Mesenchymal stem cell (in vitro differentiated cells and primary cell): ENCODE measurements at regions not wholly inside any gene's neighbourhood (a gene's known extent, or its start where the extent isn't known, plus 50 kb on each side); places are given as distances from the start of the nearest gene placed in this dataset.

Experiments used
- DNase-seq: peaks from one replicate; pipeline ENCODE4 v3.0.0-alpha.2; 2013
- H2AFZ ChIP-seq: one replicate; pipeline ENCODE4 v1.6.1; 2013; ENCODE audit warnings: low read depth, mild to moderate bottlenecking, control low read depth, inconsistent platforms, low read length, moderate library complexity
- H2AK5ac ChIP-seq: 2 replicates; pipeline ENCODE4 v1.6.1; 2013; ENCODE audit warnings: low read length, moderate library complexity, mild to moderate bottlenecking, inconsistent platforms; ENCODE audit not compliant: severe bottlenecking
- H2BK120ac ChIP-seq: one replicate; pipeline ENCODE4 v1.6.1; 2013; ENCODE audit warnings: low read depth, mild to moderate bottlenecking, inconsistent platforms, low read length, moderate library complexity
- H2BK12ac ChIP-seq, 2 experiments: one replicate each; pipeline ENCODE4 v1.6.1; 2013; ENCODE audit warnings: inconsistent platforms in 2 of 2, low read length in 2 of 2, mild to moderate bottlenecking in 2 of 2, moderate library complexity in 2 of 2, control low read depth in 1 of 2
- H2BK15ac ChIP-seq: one replicate; pipeline ENCODE4 v1.6.1; 2013; ENCODE audit warnings: mild to moderate bottlenecking, low read depth, inconsistent platforms; ENCODE audit not compliant: poor library complexity, severe bottlenecking
- H2BK5ac ChIP-seq: 2 replicates; pipeline ENCODE4 v1.6.1; 2013; ENCODE audit warnings: low read depth, mild to moderate bottlenecking, low read length, control low read depth, inconsistent platforms; ENCODE audit not compliant: poor library complexity, severe bottlenecking
- H3K14ac ChIP-seq, 2 experiments: one replicate each; pipeline ENCODE4 v1.6.1; 2013; ENCODE audit warnings: inconsistent platforms in 2 of 2, low read length in 2 of 2, control low read depth in 1 of 2, mild to moderate bottlenecking in 1 of 2, moderate library complexity in 1 of 2
- H3K18ac ChIP-seq, 2 experiments: one replicate each; pipeline ENCODE4 v1.6.1; 2013; ENCODE audit warnings: inconsistent platforms in 2 of 2, low read length in 2 of 2, control low read depth in 1 of 2, low read depth in 1 of 2, mild to moderate bottlenecking in 1 of 2
- H3K23ac ChIP-seq, 2 experiments: one replicate each; pipeline ENCODE4 v1.6.1; 2013; ENCODE audit warnings: inconsistent platforms in 2 of 2, low read length in 2 of 2, mild to moderate bottlenecking in 2 of 2, moderate library complexity in 2 of 2, control low read depth in 1 of 2
- H3K27ac ChIP-seq: 2 replicates; pipeline ENCODE4 v1.5.1; 2013; ENCODE audit warnings: mild to moderate bottlenecking, moderate library complexity, low read length, control low read depth, inconsistent platforms; ENCODE audit not compliant: poor library complexity, severe bottlenecking
- H3K27me3 ChIP-seq, 2 experiments: 2 replicates each; pipeline versions ENCODE4 v1.6.1 to v1.7.0; 2013; ENCODE audit warnings: low read length in 2 of 2, mild to moderate bottlenecking in 2 of 2, moderate library complexity in 2 of 2, control low read depth in 1 of 2, inconsistent platforms in 1 of 2; ENCODE audit not compliant: control insufficient read depth in 1 of 2, insufficient read depth in 1 of 2
- H3K36me3 ChIP-seq, 2 experiments: 2 replicates each; pipeline versions ENCODE4 v1.6.1 to v1.7.0; 2013; ENCODE audit warnings: low read length in 2 of 2, control low read depth in 1 of 2, inconsistent platforms in 1 of 2, low read depth in 1 of 2, mild to moderate bottlenecking in 1 of 2; ENCODE audit not compliant: insufficient read depth in 2 of 2, control insufficient read depth in 1 of 2
- H3K4ac ChIP-seq, 2 experiments: one replicate each; pipeline ENCODE4 v1.6.1; 2013; ENCODE audit warnings: inconsistent platforms in 2 of 2, low read length in 2 of 2, mild to moderate bottlenecking in 2 of 2, moderate library complexity in 2 of 2, control low read depth in 1 of 2, low read depth in 1 of 2
- H3K4me1 ChIP-seq: 2 replicates; pipeline ENCODE4 v1.6.1; 2013; ENCODE audit warnings: low read depth, low read length, control low read depth; ENCODE audit not compliant: control insufficient read depth, insufficient read depth
- H3K4me2 ChIP-seq: 2 replicates; pipeline ENCODE4 v1.6.1; 2013; ENCODE audit warnings: low read length, mild to moderate bottlenecking, inconsistent platforms; ENCODE audit not compliant: poor library complexity, severe bottlenecking
- H3K4me3 ChIP-seq, 2 experiments: 2 replicates each; pipeline versions ENCODE4 v1.5.1 to v1.7.0; 2013; ENCODE audit warnings: low read length in 2 of 2, mild to moderate bottlenecking in 2 of 2, control low read depth in 1 of 2, low read depth in 1 of 2; ENCODE audit not compliant: insufficient read depth in 1 of 2
- H3K79me1 ChIP-seq: replicated peaks from 2 replicates; pipeline ENCODE4 v1.6.1; 2013; ENCODE audit warnings: mild to moderate bottlenecking, control low read depth, low read length, inconsistent platforms; ENCODE audit not compliant: poor library complexity, severe bottlenecking
- H3K9ac ChIP-seq: 2 replicates; pipeline ENCODE4 v1.7.0; 2013; ENCODE audit warnings: mild to moderate bottlenecking, low read length, moderate library complexity
- H3K9me3 ChIP-seq: 2 replicates; pipeline ENCODE4 v1.7.0; 2013; ENCODE audit warnings: mild to moderate bottlenecking, low read length; ENCODE audit not compliant: control insufficient read depth
- H4K8ac ChIP-seq: one replicate; pipeline ENCODE4 v1.6.1; 2013; ENCODE audit warnings: inconsistent platforms, mild to moderate bottlenecking, low read length, moderate library complexity
- H4K91ac ChIP-seq: one replicate; pipeline ENCODE4 v1.6.1; 2013; ENCODE audit warnings: mild to moderate bottlenecking, low read length, inconsistent platforms
- WGBS: methylation state at CpG from one replicate; pipeline ENCODE4 v1.1.7; 2013; ENCODE audit warnings: mixed read lengths; 5-methylcytosine and 5-hydroxymethylcytosine counted together

GRCh38 chr11:43558146-43558545 lies 122.4 kb upstream of the HSD17B12 start:
- Histone ChIP-seq H3K4ac (no peak overlapping the region), H2AK5ac (no peak overlapping the region), H3K4me3 (no peak overlapping the region), H4K91ac (no peak overlapping the region), H3K23ac (no peak overlapping the region), H2BK15ac (no peak overlapping the region), H3K27ac (no peak overlapping the region), H4K8ac (no peak overlapping the region), H3K4me2 (no peak overlapping the region), H3K14ac (no peak overlapping the region), H3K18ac (no peak overlapping the region), H3K36me3 (no peaks in the 10 kb centered on the region), H3K4me1 (no peaks in the 10 kb centered on the region), H2BK12ac (no peak overlapping the region), H2BK120ac (no peak overlapping the region), H3K79me1 (no peaks in the 10 kb centered on the region), H2BK5ac (no peak overlapping the region), H3K9me3 (no peaks in the 10 kb centered on the region), H3K9ac (no peak overlapping the region), H3K27me3 (peaks cover 83 to 86% of the 10 kb centered on the region in 2 experiments), H2AFZ (no peak overlapping the region)
- 46% methylated on average over 5 of the region's 5 CpGs for WGBS
- DNase-seq = no peak

- Histone ChIP-seq H2BK120ac (no peak overlapping the region), H3K27me3 (peaks cover 79 to 84% of the 10 kb centered on the region in 2 experiments), H2BK5ac (no peak overlapping the region)
These were observed 121.9 kb upstream of the HSD17B12 start for GRCh38 chr11:43558556-43559127.

GRCh38 chr11:43561832-43562231 lies 118.7 kb upstream of the HSD17B12 start:
- H4K91ac ChIP-seq = no peak overlapping the region
- no peaks in the 10 kb centered on the region for H3K36me3 ChIP-seq
- no peak overlapping the region for H3K18ac ChIP-seq
- H3K27ac ChIP-seq = no peak overlapping the region
- H2BK5ac ChIP-seq = no peak overlapping the region
- no peak overlapping the region for H2BK15ac ChIP-seq
- no peak for DNase-seq
- no peak overlapping the region for H3K23ac ChIP-seq
- H3K14ac ChIP-seq = no peak overlapping the region
- H2BK12ac ChIP-seq = no peak overlapping the region
- H4K8ac ChIP-seq = no peak overlapping the region
- no peak overlapping the region for H2BK120ac ChIP-seq
- H3K4me1 ChIP-seq = no peaks in the 10 kb centered on the region
- H3K79me1 ChIP-seq = no peaks in the 10 kb centered on the region
- no peaks in the 10 kb centered on the region for H3K9me3 ChIP-seq
- no peak overlapping the region for H3K4me3 ChIP-seq
- H3K9ac ChIP-seq = no peak overlapping the region
- 42% methylated on average over 1 of the region's 3 CpGs for WGBS
- H3K4me2 ChIP-seq = no peak overlapping the region
- no peak overlapping the region for H2AK5ac ChIP-seq
- no peak overlapping the region for H3K4ac ChIP-seq
- no peak overlapping the region for H2AFZ ChIP-seq
- H3K27me3 ChIP-seq = peaks cover 61 to 71% of the 10 kb centered on the region in 2 experiments

More at GRCh38 chr11:43558556-43559127, 121.9 kb upstream of the HSD17B12 start:
- Histone ChIP-seq H2AFZ (no peak overlapping the region), H3K9me3 (no peaks in the 10 kb centered on the region), H3K23ac (no peak overlapping the region), H3K4me3 (no peak overlapping the region), H3K36me3 (no peaks in the 10 kb centered on the region), H2AK5ac (no peak overlapping the region), H3K4me1 (no peaks in the 10 kb centered on the region), H3K9ac (no peak overlapping the region), H3K14ac (no peak overlapping the region), H4K91ac (no peak overlapping the region), H3K4ac (no peak overlapping the region), H3K18ac (no peak overlapping the region), H4K8ac (no peak overlapping the region), H3K27ac (no peak overlapping the region), H3K79me1 (no peaks in the 10 kb centered on the region), H3K4me2 (no peak overlapping the region), H2BK12ac (no peak overlapping the region), H2BK15ac (no peak overlapping the region)
- DNase-seq = no peak
- 27% methylated on average over 5 of the region's 8 CpGs for WGBS

- no peak overlapping the region for H3K9ac ChIP-seq
- H2BK12ac ChIP-seq = no peak overlapping the region
- no peak overlapping the region for H3K4me2 ChIP-seq
- H3K4me3 ChIP-seq = no peak overlapping the region
- 14% methylated on average over 4 of the region's 5 CpGs for WGBS
- no peak overlapping the region for H3K27ac ChIP-seq
- DNase-seq = peak; percentile 49
- no peak overlapping the region for H3K14ac ChIP-seq
- no peak overlapping the region for H4K8ac ChIP-seq
- H3K27me3 ChIP-seq = peaks cover 53 to 71% of the 10 kb centered on the region in 2 experiments
- no peak overlapping the region for H3K4ac ChIP-seq
- no peak overlapping the region for H2AFZ ChIP-seq
- no peaks in the 10 kb centered on the region for H3K9me3 ChIP-seq
- no peaks in the 10 kb centered on the region for H3K4me1 ChIP-seq
- no peaks in the 10 kb centered on the region for H3K36me3 ChIP-seq
- H2BK15ac ChIP-seq = no peak overlapping the region
- H3K23ac ChIP-seq = no peak overlapping the region
- H2AK5ac ChIP-seq = no peak overlapping the region
- H2BK120ac ChIP-seq = no peak overlapping the region
- no peak overlapping the region for H2BK5ac ChIP-seq
- H4K91ac ChIP-seq = no peak overlapping the region
- H3K18ac ChIP-seq = no peak overlapping the region
- H3K79me1 ChIP-seq = no peaks in the 10 kb centered on the region
These were observed 113.1 kb upstream of the HSD17B12 start for GRCh38 chr11:43567396-43567975.
